ENCODE measurements at regions not wholly inside any gene's neighbourhood (a gene's known extent, or its start where the extent isn't known, plus 50 kb on each side); places are given as distances from the start of the nearest gene placed in this dataset.

DNA sequence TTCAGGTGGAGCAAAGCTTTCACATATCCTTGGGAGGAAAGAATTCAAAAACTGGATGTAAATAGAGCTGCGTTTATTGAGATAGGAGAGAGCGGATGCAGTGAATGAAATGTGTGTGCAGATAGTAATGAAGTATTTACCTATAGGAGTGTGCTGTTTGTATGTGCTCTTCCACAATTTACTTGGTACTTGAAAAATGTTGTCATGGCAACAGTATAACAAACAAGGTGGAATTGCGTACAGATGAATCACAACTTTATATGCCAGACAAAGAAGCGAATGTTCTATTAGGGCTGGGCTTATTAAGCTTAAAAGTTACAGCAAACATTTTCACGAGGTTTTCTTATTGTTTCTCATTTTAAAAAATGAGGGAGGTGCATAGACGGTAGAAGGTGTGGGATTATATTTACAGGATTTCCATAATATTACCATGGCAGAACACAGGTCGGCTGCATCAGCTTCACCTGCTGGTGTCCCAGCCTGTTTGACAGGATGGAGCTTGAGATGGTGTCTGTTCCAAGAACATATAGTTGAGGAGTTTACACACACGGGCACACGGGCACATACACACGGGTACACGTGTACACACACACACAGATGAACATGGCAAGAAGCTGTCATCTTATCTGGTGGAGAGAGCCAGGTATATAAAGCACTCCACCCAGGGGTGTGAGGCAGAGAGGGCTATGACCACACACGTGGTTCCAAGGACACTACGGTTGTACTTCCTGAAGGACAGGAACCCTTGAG, 155.7 kb downstream of the RMI1 start:
- H3K27me3 ChIP-seq (ENCODE audit: insufficient read depth) = peaks cover 31% of the 10 kb centered on the region
- H4K20me1 ChIP-seq (replicated peaks; ENCODE audit: insufficient read depth) = no peaks in the 10 kb centered on the region
- Mint-ChIP-seq H3K27ac (no peak overlapping the region), H3K27me3 (ENCODE audit: insufficient read depth, low read depth, poor library complexity) (peaks cover 18% of the 10 kb centered on the region), H3K4me3 (no peak overlapping the region), H3K4me1 (peaks cover 24% of the 10 kb centered on the region), H3K9me3 (peaks cover 2% of the 10 kb centered on the region; the same call in 1 of the 3 replicates), H3K36me3 (ENCODE audit: low read depth) (no peaks in the 10 kb centered on the region)
- H3K4me2 ChIP-seq = no peak overlapping the region
- H3F3A ChIP-seq (replicated peaks; ENCODE audit: low read depth) = no peaks in the 10 kb centered on the region
- no peaks in the 10 kb centered on the region for H3K36me3 ChIP-seq (ENCODE audit: insufficient read depth)
- H3K4me3 ChIP-seq = no peak overlapping the region
- TF ChIP-seq ZNF114 (CRISPR knock-in tag; IDR thresholded peaks at IDR 0.05) = no peak
- no peak for TF ChIP-seq EZH2phosphoT487 (IDR thresholded peaks at IDR 0.05; ENCODE audit: unreplicated experiment)
- TF ChIP-seq CREB1 (CRISPR knock-in tag; IDR thresholded peaks at IDR 0.05; ENCODE audit: low read depth) = no peak
- no peak for TF ChIP-seq NANOG (IDR thresholded peaks at IDR 0.05; ENCODE audit: borderline replicate concordance)
- no peak for TF ChIP-seq CTCF (conservative IDR thresholded peaks at IDR 0.05; ENCODE audit: low read depth in 2 of 2)
- no peak for TF ChIP-seq POLR2AphosphoS5 (IDR thresholded peaks at IDR 0.05; ENCODE audit: low read depth)
- TF ChIP-seq ZNF462 (CRISPR knock-in tag; IDR thresholded peaks at IDR 0.05) = no peak
- TF ChIP-seq, protein P1, sequence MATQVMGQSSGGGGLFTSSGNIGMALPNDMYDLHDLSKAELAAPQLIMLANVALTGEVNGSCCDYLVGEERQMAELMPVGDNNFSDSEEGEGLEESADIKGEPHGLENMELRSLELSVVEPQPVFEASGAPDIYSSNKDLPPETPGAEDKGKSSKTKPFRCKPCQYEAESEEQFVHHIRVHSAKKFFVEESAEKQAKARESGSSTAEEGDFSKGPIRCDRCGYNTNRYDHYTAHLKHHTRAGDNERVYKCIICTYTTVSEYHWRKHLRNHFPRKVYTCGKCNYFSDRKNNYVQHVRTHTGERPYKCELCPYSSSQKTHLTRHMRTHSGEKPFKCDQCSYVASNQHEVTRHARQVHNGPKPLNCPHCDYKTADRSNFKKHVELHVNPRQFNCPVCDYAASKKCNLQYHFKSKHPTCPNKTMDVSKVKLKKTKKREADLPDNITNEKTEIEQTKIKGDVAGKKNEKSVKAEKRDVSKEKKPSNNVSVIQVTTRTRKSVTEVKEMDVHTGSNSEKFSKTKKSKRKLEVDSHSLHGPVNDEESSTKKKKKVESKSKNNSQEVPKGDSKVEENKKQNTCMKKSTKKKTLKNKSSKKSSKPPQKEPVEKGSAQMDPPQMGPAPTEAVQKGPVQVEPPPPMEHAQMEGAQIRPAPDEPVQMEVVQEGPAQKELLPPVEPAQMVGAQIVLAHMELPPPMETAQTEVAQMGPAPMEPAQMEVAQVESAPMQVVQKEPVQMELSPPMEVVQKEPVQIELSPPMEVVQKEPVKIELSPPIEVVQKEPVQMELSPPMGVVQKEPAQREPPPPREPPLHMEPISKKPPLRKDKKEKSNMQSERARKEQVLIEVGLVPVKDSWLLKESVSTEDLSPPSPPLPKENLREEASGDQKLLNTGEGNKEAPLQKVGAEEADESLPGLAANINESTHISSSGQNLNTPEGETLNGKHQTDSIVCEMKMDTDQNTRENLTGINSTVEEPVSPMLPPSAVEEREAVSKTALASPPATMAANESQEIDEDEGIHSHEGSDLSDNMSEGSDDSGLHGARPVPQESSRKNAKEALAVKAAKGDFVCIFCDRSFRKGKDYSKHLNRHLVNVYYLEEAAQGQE (IDR thresholded peaks at IDR 0.05; ENCODE audit: unreplicated experiment) = no peak
- TF ChIP-seq STAT1 (IDR thresholded peaks at IDR 0.05; ENCODE audit: unreplicated experiment) = no peak
- no peak for TF ChIP-seq JUNB (IDR thresholded peaks at IDR 0.05; ENCODE audit: unreplicated experiment)
- no peak for TF ChIP-seq ETS1 (IDR thresholded peaks at IDR 0.05)
- TF ChIP-seq ZNF331 (CRISPR knock-in tag; IDR thresholded peaks at IDR 0.05; ENCODE audit: low read depth) = no peak
- TF ChIP-seq EZH2 (IDR thresholded peaks at IDR 0.05; ENCODE audit: low read depth, unreplicated experiment) = no peak
- DNase-seq (ENCODE audit: low spot score) (no peak), ATAC-seq (no peak)
- H3K79me2 ChIP-seq (replicated peaks; ENCODE audit: insufficient read depth) = no peaks in the 10 kb centered on the region
- H3K4me1 ChIP-seq (ENCODE audit: insufficient read depth) = peaks cover 15% of the 10 kb centered on the region
- no peaks in the 10 kb centered on the region for H3K9me2 ChIP-seq (ENCODE audit: insufficient read depth)
- H3K27ac ChIP-seq (ENCODE audit: low read depth) = no peak overlapping the region
- no peak overlapping the region for H2AFZ ChIP-seq

Data from GM23338 (cell line).